Ascending aorta (tissue), 2 donors: ENCODE measurements at regions not wholly inside any gene's neighbourhood (a gene's known extent, or its start where the extent isn't known, plus 50 kb on each side); places are given as distances from the start of the nearest gene placed in this dataset.

Experiments used
- DNase-seq, 2 donors: peaks; one replicate each; pipeline ENCODE4 v3.0.0-alpha.2; 2019; ENCODE audit warnings: low spot score in 2 of 2
- H3K27ac ChIP-seq, 2 donors: fragments of 200-600 bp; sonication (generic); one replicate each; pipeline ENCODE4 v1.5.1; 2016 to 2017; ENCODE audit warnings: mild to moderate bottlenecking in 1 of 2
- H3K27me3 ChIP-seq: fragments of 200-600 bp; sonication (generic); one replicate; pipeline ENCODE4 v1.5.1; 2017
- H3K36me3 ChIP-seq, 2 donors: fragments of 200-600 bp; sonication (generic); one replicate each; pipeline ENCODE4 v1.5.1; 2016
- H3K4me1 ChIP-seq, 2 donors: fragments of 200-600 bp; sonication (generic); one replicate each; pipeline ENCODE4 v1.5.1; 2016 to 2017; ENCODE audit warnings: mild to moderate bottlenecking in 1 of 2
- H3K4me3 ChIP-seq, 2 donors: fragments of 200-600 bp; sonication (generic); one replicate each; pipeline ENCODE4 v1.5.1; 2016 to 2017; ENCODE audit warnings: mild to moderate bottlenecking in 1 of 2
- H3K9me3 ChIP-seq, 2 donors: fragments of 200-600 bp; sonication (generic); one replicate each; pipeline ENCODE4 v1.5.1; 2016
- CTCF ChIP-seq, 3 experiments: fragments of 200-600 bp in 2 of 3; fragments of 450-650 bp in 1 of 3; sonication (generic) in 2 of 3; IDR thresholded peaks; one replicate each; pipeline ENCODE4 v1.5.1; 2016 to 2019; ENCODE audit warnings: antibody characterized with exemption in 3 of 3, mild to moderate bottlenecking in 1 of 3, moderate library complexity in 1 of 3
- intact Hi-C: fragments of 100-400 bp; cut with DNase I; formaldehyde crosslinking; loops from one replicate; pipeline ENCODE4 v1.15.1; 2023

- DNase-seq = no peak
- H3K27me3 ChIP-seq = no peaks in the 10 kb centered on the region
- no peaks in the 10 kb centered on the region for H3K9me3 ChIP-seq
- TF ChIP-seq CTCF (IDR thresholded peaks at IDR 0.05) = no peak
- intact Hi-C loops = no loop called here
- no peaks in the 10 kb centered on the region for H3K36me3 ChIP-seq
- no peak overlapping the region for H3K4me3 ChIP-seq
- peaks cover 0 to 9% of the 10 kb centered on the region in 2 donors for H3K4me1 ChIP-seq
- H3K27ac ChIP-seq = no peak overlapping the region
Observed at GRCh38 chr12:115209230-115209629, 525.3 kb upstream of the TBX3 start.

- Histone ChIP-seq H3K4me3 (no peak overlapping the region), H3K36me3 (no peaks in the 10 kb centered on the region), H3K9me3 (no peaks in the 10 kb centered on the region), H3K27me3 (no peaks in the 10 kb centered on the region), H3K27ac (no peak overlapping the region), H3K4me1 (peaks cover 0 to 2% of the 10 kb centered on the region in 2 donors)
- no peak for DNase-seq
- intact Hi-C loops = no loop called here
- no peak for TF ChIP-seq CTCF (IDR thresholded peaks at IDR 0.05)
Observed at GRCh38 chr12:115208098-115208497, 524.1 kb upstream of the TBX3 start.

- Histone ChIP-seq H3K27ac (no peak overlapping the region), H3K36me3 (no peaks in the 10 kb centered on the region), H3K27me3 (no peaks in the 10 kb centered on the region), H3K4me1 (peaks cover 0 to 2% of the 10 kb centered on the region in 2 donors), H3K9me3 (no peaks in the 10 kb centered on the region), H3K4me3 (no peak overlapping the region)
- no peak for DNase-seq
- TF ChIP-seq CTCF (IDR thresholded peaks at IDR 0.05) = no peak
- intact Hi-C loops = no loop called here
Observed at GRCh38 chr12:115207216-115207915, 523.4 kb upstream of the TBX3 start.

- H3K9me3 ChIP-seq = no peaks in the 10 kb centered on the region
- DNase-seq = no peak
- no peaks in the 10 kb centered on the region for H3K36me3 ChIP-seq
- no peak for TF ChIP-seq CTCF (IDR thresholded peaks at IDR 0.05)
- no peaks in the 10 kb centered on the region for H3K27me3 ChIP-seq
- H3K4me1 ChIP-seq = peaks cover 0 to 2% of the 10 kb centered on the region in 2 donors
- H3K4me3 ChIP-seq = no peak overlapping the region
- H3K27ac ChIP-seq = no peak overlapping the region
- intact Hi-C loops = no loop called here
Observed at GRCh38 chr12:115206801-115207200, 522.8 kb upstream of the TBX3 start.

- TF ChIP-seq CTCF (IDR thresholded peaks at IDR 0.05) = no peak
- no peak overlapping the region for H3K4me3 ChIP-seq
- no peaks in the 10 kb centered on the region for H3K36me3 ChIP-seq
- intact Hi-C loops = no loop called here
- H3K4me1 ChIP-seq = no peaks in the 10 kb centered on the region
- no peaks in the 10 kb centered on the region for H3K27me3 ChIP-seq
- H3K9me3 ChIP-seq = no peaks in the 10 kb centered on the region
- no peak overlapping the region for H3K27ac ChIP-seq
- DNase-seq = no peak
Observed at GRCh38 chr12:115205755-115206308, 521.9 kb upstream of the TBX3 start.
